Stimulated activated naive CD4-positive, alpha-beta T cell (primary cell): ENCODE measurements at regions not wholly inside any gene's neighbourhood (a gene's known extent, or its start where the extent isn't known, plus 50 kb on each side); places are given as distances from the start of the nearest gene placed in this dataset.
"Not testable (repeated sequence)": the region's sequence is repeated elsewhere in the genome, so short reads cannot be mapped to it uniquely, and the experiment has no call there.

ENCODE experiments used
- DNase-seq, 6 experiments: peaks; one replicate each; lab custom pipeline; 2025; lab: John Stamatoyannopoulos, UW

GRCh38 chr16:11414815-11415775 lies 69.8 kb downstream of the RMI2 start:
- no peak for DNase-seq

GRCh38 chr16:11416228-11417001 lies 71.2 kb downstream of the RMI2 start:
- DNase-seq, result no peak

- DNase-seq, result no peak
Observed at GRCh38 chr16:11417487-11417886, 72.2 kb downstream of the RMI2 start.

- DNase-seq, result no peak
Observed at GRCh38 chr16:11418506-11418905, 73.2 kb downstream of the RMI2 start.

- not testable (repeated sequence) for DNase-seq
Observed at GRCh38 chr16:11420067-11420466, 74.8 kb downstream of the RMI2 start.

GRCh38 chr16:11420895-11421294 lies 75.6 kb downstream of the RMI2 start:
- no peak for DNase-seq

- DNase-seq, result no peak
Observed at GRCh38 chr16:11422381-11423314, 77.4 kb downstream of the RMI2 start.

- no peak for DNase-seq
Observed at GRCh38 chr16:11423315-11424117, 78.3 kb downstream of the RMI2 start.

- DNase-seq, result no peak
Observed at GRCh38 chr16:11424118-11424460, 78.8 kb downstream of the RMI2 start.

GRCh38 chr16:11425140-11425539 lies 79.9 kb downstream of the RMI2 start:
- DNase-seq, result no peak

GRCh38 chr16:11428623-11428953 lies 83.3 kb downstream of the RMI2 start:
- DNase-seq, result no peak

GRCh38 chr16:11429123-11429522 lies 83.9 kb downstream of the RMI2 start:
- no peak for DNase-seq

- no peak for DNase-seq
Observed at GRCh38 chr16:11429823-11430222, 84.6 kb downstream of the RMI2 start.

- DNase-seq, result no peak
Observed at GRCh38 chr16:11430601-11431317, 85.5 kb downstream of the RMI2 start.

- DNase-seq, result no peak
Observed at GRCh38 chr16:11431915-11432465, 86.7 kb downstream of the RMI2 start.

GRCh38 chr16:11432856-11433395 lies 87.7 kb downstream of the RMI2 start:
- DNase-seq, result no peak

- no peak for DNase-seq
Observed at GRCh38 chr16:11435576-11435975, 90.3 kb downstream of the RMI2 start.

GRCh38 chr16:11437069-11437468 lies 91.8 kb downstream of the RMI2 start:
- DNase-seq, result no peak

GRCh38 chr16:11439790-11440656 lies 94.8 kb downstream of the RMI2 start:
- no peak for DNase-seq
